Tibial nerve (tissue), 4 donors: ENCODE measurements at regions not wholly inside any gene's neighbourhood (a gene's known extent, or its start where the extent isn't known, plus 50 kb on each side); places are given as distances from the start of the nearest gene placed in this dataset.

Experiments used
- EP300 ChIP-seq, 2 donors: sonication (generic); formaldehyde crosslinking; IDR thresholded peaks; one replicate each; pipeline ENCODE4 v1.6.1; 2017; ENCODE audit warnings: antibody characterized with exemption in 2 of 2, mild to moderate bottlenecking in 1 of 2
- TF ChIP-seq, protein P1 (sequence below), 5 experiments: fragments of 200-600 bp in 3 of 5; fragments of 450-650 bp in 2 of 5; sonication (generic) in 3 of 5; IDR thresholded peaks; one replicate each; pipeline ENCODE4 v1.5.1; 2016 to 2019; ENCODE audit warnings: antibody characterized with exemption in 5 of 5, mild to moderate bottlenecking in 3 of 5, moderate library complexity in 2 of 5

DNA sequence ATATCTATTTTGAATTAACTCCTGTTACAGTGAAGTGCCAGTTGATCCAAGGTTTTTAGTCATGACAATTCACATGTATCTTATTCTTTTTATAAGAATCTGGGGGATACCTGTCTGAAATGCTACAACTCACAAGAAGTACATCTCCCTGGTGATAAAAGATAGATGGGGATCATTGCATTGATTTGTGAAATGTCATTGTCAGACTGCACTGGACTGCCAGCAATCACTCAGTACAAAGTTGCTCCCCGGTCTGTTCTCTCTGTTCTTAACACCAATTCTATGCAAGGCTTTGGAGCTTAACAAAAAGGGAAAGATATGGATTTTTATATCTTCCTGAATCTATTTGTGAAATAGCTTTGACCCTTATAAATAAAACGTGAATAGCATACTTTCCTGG, 171.8 kb upstream of the PCSK5 start:
- TF ChIP-seq, protein P1, sequence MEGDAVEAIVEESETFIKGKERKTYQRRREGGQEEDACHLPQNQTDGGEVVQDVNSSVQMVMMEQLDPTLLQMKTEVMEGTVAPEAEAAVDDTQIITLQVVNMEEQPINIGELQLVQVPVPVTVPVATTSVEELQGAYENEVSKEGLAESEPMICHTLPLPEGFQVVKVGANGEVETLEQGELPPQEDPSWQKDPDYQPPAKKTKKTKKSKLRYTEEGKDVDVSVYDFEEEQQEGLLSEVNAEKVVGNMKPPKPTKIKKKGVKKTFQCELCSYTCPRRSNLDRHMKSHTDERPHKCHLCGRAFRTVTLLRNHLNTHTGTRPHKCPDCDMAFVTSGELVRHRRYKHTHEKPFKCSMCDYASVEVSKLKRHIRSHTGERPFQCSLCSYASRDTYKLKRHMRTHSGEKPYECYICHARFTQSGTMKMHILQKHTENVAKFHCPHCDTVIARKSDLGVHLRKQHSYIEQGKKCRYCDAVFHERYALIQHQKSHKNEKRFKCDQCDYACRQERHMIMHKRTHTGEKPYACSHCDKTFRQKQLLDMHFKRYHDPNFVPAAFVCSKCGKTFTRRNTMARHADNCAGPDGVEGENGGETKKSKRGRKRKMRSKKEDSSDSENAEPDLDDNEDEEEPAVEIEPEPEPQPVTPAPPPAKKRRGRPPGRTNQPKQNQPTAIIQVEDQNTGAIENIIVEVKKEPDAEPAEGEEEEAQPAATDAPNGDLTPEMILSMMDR (IDR thresholded peaks at IDR 0.05): no peak
- no peak for TF ChIP-seq EP300 (IDR thresholded peaks at IDR 0.05)
